Thoracic aorta (tissue), 2 donors: ENCODE measurements at regions not wholly inside any gene's neighbourhood (a gene's known extent, or its start where the extent isn't known, plus 50 kb on each side); places are given as distances from the start of the nearest gene placed in this dataset.
"Not testable (repeated sequence)": the region's sequence is repeated elsewhere in the genome, so short reads cannot be mapped to it uniquely, and the experiment has no call there.

Source experiments
- ATAC-seq: fragments of 150-250 bp; one replicate; pipeline ENCODE4 v1.8.0; 2017; ENCODE audit warnings: low read depth; ENCODE audit not compliant: insufficient number of reproducible peaks, low FRiP score
- DNase-seq: peaks from one replicate; pipeline ENCODE4 v3.0.0-alpha.2; 2020; ENCODE audit warnings: low spot score
- H3K27ac ChIP-seq, 2 donors: fragments of 200-600 bp; sonication (generic); 1 replicate in 1 of 2; 2 replicates in 1 of 2; pipeline ENCODE4 v1.5.1; 2016; ENCODE audit warnings: mild to moderate bottlenecking in 2 of 2, moderate library complexity in 2 of 2
- H3K27me3 ChIP-seq: fragments of 200-600 bp; sonication (generic); replicated peaks from 2 replicates; pipeline ENCODE4 v1.6.0; 2016; ENCODE audit warnings: mild to moderate bottlenecking; ENCODE audit not compliant: insufficient read depth
- H3K36me3 ChIP-seq: fragments of 200-600 bp; sonication (generic); one replicate; pipeline ENCODE4 v1.5.1; 2016
- H3K4me1 ChIP-seq, 2 donors: fragments of 200-600 bp; sonication (generic); 1 replicate in 1 of 2; 2 replicates in 1 of 2; pipeline versions ENCODE4 v1.5.1 to v1.6.0; 2016; ENCODE audit warnings: low read depth in 2 of 2, mild to moderate bottlenecking in 1 of 2; ENCODE audit not compliant: control insufficient read depth in 1 of 2
- H3K4me3 ChIP-seq: fragments of 200-600 bp; sonication (generic); 2 replicates; pipeline ENCODE4 v1.5.1; 2016; ENCODE audit warnings: mild to moderate bottlenecking
- H3K9me3 ChIP-seq: fragments of 200-600 bp; sonication (generic); 2 replicates; pipeline ENCODE4 v1.5.1; 2016
- TF ChIP-seq, protein P1 (sequence below): fragments of 200-600 bp; sonication (generic); IDR thresholded peaks from one replicate; pipeline ENCODE4 v1.5.1; 2019; ENCODE audit warnings: antibody characterized with exemption

DNA sequence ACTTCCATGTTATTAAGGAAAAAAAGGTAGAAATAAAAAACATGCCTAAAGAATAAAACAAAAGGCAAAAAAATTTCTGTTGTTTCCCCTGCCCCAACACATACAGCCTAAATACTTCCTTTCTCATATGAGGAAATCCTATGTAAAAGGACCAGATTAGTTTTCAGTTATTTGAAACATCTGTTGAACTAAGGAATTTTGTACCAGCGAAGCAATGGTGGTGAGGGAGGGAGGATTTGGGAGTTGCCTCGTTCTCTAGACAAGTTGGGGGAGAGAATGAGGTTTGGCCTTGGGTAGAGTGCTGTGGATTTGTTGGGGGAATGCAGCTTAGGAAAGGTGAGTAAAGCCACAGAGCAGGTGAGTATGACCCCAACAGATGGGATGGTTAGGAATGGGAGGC lies 141.5 kb upstream of the RFLNA start:
- H3K4me1 ChIP-seq: no peaks in the 10 kb centered on the region
- TF ChIP-seq, protein P1, sequence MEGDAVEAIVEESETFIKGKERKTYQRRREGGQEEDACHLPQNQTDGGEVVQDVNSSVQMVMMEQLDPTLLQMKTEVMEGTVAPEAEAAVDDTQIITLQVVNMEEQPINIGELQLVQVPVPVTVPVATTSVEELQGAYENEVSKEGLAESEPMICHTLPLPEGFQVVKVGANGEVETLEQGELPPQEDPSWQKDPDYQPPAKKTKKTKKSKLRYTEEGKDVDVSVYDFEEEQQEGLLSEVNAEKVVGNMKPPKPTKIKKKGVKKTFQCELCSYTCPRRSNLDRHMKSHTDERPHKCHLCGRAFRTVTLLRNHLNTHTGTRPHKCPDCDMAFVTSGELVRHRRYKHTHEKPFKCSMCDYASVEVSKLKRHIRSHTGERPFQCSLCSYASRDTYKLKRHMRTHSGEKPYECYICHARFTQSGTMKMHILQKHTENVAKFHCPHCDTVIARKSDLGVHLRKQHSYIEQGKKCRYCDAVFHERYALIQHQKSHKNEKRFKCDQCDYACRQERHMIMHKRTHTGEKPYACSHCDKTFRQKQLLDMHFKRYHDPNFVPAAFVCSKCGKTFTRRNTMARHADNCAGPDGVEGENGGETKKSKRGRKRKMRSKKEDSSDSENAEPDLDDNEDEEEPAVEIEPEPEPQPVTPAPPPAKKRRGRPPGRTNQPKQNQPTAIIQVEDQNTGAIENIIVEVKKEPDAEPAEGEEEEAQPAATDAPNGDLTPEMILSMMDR: no peak
- no peaks in the 10 kb centered on the region for H3K36me3 ChIP-seq
- ATAC-seq (no peak), DNase-seq (no peak)
- H3K4me3 ChIP-seq: no peak overlapping the region
- no peak overlapping the region for H3K27ac ChIP-seq
- H3K9me3 ChIP-seq: no peaks in the 10 kb centered on the region
- no peaks in the 10 kb centered on the region for H3K27me3 ChIP-seq

DNA sequence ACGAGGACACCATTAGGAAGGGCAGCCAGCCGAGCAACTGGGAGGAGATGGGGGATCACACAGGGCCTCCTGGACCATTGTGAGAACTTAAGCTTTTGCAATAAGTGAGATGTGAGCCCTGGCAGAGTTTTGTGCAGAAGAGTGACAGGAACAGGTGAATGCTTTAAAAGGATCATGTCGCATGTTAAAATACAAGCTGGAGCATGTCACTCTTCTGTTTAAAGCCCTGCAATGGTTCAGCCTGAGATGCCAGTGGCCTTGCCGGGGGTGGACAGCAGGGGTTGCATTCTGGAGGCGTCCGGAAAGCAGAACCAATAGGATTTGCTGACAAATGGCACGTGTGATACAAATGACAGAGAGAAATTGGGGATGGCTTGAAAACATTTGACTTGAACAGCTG lies 137.5 kb upstream of the RFLNA start:
- Histone ChIP-seq H3K9me3 (no peaks in the 10 kb centered on the region), H3K36me3 (no peaks in the 10 kb centered on the region), H3K4me3 (no peak overlapping the region), H3K27ac (no peak overlapping the region), H3K27me3 (no peaks in the 10 kb centered on the region), H3K4me1 (no peaks in the 10 kb centered on the region)
- ATAC-seq (no peak), DNase-seq (no peak)
- TF ChIP-seq, protein P1: no peak

DNA sequence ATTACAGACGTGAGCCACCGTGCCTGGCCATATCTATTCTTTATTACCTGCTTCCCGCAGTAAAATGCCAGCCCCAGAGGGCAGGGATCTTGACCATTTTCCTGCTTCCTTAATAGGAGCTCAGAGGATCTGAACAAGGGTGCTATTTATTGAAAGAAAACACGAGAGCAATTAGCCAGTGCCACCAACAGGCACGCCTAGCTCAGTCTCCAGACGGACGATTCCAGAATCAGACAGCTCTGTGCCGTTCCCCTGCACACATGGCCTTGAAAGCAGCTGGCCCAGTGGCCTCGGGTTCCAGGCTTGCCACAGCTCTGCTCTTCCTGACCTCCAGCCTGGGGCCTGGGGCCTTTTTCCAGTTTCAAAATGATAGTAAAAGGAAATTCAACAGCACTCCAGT lies 135.2 kb upstream of the RFLNA start:
- DNase-seq: no peak
- no peak for ATAC-seq
- Histone ChIP-seq H3K4me1 (no peaks in the 10 kb centered on the region), H3K36me3 (no peaks in the 10 kb centered on the region), H3K4me3 (no peak overlapping the region), H3K27ac (no peak overlapping the region), H3K9me3 (no peaks in the 10 kb centered on the region), H3K27me3 (no peaks in the 10 kb centered on the region)
- TF ChIP-seq, protein P1: no peak

DNA sequence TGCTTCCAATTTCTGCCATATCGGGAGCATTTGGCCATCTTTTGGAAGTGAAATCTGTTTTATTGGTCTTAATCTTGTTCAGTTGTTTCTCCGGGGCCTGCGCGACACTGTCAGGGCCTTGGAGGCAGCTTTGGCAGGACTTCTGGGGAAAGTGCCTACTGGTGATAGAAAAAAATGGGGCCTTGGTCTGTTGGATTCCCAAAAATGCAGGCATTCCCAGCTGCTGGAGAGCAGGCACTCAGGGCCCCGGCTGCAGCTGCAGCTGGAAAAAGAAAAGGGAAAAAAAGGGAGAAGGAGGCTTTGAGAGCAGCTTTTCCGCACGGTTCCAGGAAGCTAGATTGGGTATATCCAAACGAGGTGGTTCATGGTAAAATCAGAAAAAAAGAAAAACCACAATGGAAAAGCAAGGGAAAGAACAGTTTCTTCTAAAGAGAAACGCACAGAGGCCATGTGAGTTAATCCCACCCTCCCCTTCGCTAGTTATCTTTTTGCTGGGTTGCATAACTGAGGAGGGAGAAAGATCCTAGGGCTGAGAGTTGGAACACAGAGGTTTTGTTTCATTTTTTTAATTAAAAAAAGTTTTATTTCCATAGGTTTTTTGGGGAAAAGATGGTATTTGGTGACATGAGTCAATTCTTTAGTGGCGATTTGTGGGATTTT lies 134.7 kb upstream of the RFLNA start:
- ATAC-seq: no peak
- H3K4me3 ChIP-seq: no peak overlapping the region
- H3K36me3 ChIP-seq: no peaks in the 10 kb centered on the region
- H3K4me1 ChIP-seq: no peaks in the 10 kb centered on the region
- TF ChIP-seq, protein P1: no peak
- no peak overlapping the region for H3K27ac ChIP-seq
- no peaks in the 10 kb centered on the region for H3K9me3 ChIP-seq
- no peaks in the 10 kb centered on the region for H3K27me3 ChIP-seq
- no peak for DNase-seq

DNA sequence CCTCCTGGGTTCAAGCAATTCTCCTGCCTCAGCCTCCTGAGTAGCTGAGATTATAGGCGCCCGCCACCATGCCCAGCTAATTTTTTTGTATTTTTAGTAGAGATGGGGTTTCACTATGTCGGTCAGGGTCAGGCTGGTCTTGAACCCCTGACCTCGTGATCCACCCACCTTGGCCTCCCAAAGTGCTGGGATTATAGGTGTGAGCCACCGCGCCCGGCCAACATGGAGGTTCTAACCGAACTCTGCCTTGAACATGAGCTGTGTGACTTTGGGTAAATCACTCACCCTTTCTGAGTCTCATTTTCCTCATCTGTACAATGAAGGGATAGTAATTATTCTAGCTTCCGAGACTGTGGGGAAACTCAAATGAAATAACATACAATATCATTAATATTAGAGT lies 133.5 kb upstream of the RFLNA start:
- not testable (repeated sequence) for H3K9me3 ChIP-seq, H3K4me1 ChIP-seq, DNase-seq, H3K27ac ChIP-seq, ATAC-seq, H3K36me3 ChIP-seq, H3K27me3 ChIP-seq, H3K4me3 ChIP-seq
